ENCODE measurements at regions not wholly inside any gene's neighbourhood (a gene's known extent, or its start where the extent isn't known, plus 50 kb on each side); places are given as distances from the start of the nearest gene placed in this dataset.
A peak's percentile ranks its signal among the peaks of the same experiment; 100 is the strongest.

- no peak overlapping the region for H3K27ac ChIP-seq (ENCODE audit: low read depth in 1 of 3, low read length in 2 of 3)
- FAIRE-seq (no peak), DNase-seq (no peak)
- H3K4me1 ChIP-seq (ENCODE audit: control insufficient read depth in 3 of 3, insufficient read depth in 2 of 3, low read depth in 1 of 3, low read length in 2 of 3): no peaks in the 10 kb centered on the region
- no peaks in the 10 kb centered on the region for H3K9me3 ChIP-seq (ENCODE audit: control insufficient read depth in 2 of 2, insufficient read depth in 1 of 2, low read depth in 1 of 2, low read length in 1 of 2)
- no peaks in the 10 kb centered on the region for H3K36me3 ChIP-seq (ENCODE audit: control insufficient read depth in 3 of 3, insufficient read depth in 2 of 3, low read depth in 1 of 3, low read length in 3 of 3)
- H3K27me3 ChIP-seq (ENCODE audit: control insufficient read depth in 3 of 3, insufficient read depth in 3 of 3, low read length in 3 of 3): no peaks in the 10 kb centered on the region
- 19 to 67% (median 64%) methylated on average over 1 of the region's 1 CpG for WGBS, 3 donors
- H3K4me3 ChIP-seq (ENCODE audit: low read depth in 1 of 3, low read length in 3 of 3): no peak overlapping the region
These were observed 1110.5 kb downstream of the RAPGEF2 start for GRCh38 chr4:160213366-160213765.

- H3K4me3 ChIP-seq (ENCODE audit: low read depth in 1 of 3, low read length in 3 of 3): no peak overlapping the region
- no peaks in the 10 kb centered on the region for H3K27me3 ChIP-seq (ENCODE audit: control insufficient read depth in 3 of 3, insufficient read depth in 3 of 3, low read length in 3 of 3)
- no peaks in the 10 kb centered on the region for H3K36me3 ChIP-seq (ENCODE audit: control insufficient read depth in 3 of 3, insufficient read depth in 2 of 3, low read depth in 1 of 3, low read length in 3 of 3)
- FAIRE-seq: peak; percentile 68
- no peak overlapping the region for H3K27ac ChIP-seq (ENCODE audit: low read depth in 1 of 3, low read length in 2 of 3)
- peaks cover 0 to 10% of the 10 kb centered on the region in 2 donors for H3K9me3 ChIP-seq (ENCODE audit: control insufficient read depth in 2 of 2, insufficient read depth in 1 of 2, low read depth in 1 of 2, low read length in 1 of 2)
- H3K4me1 ChIP-seq (ENCODE audit: control insufficient read depth in 3 of 3, insufficient read depth in 2 of 3, low read depth in 1 of 3, low read length in 2 of 3): no peaks in the 10 kb centered on the region
- DNase-seq: no peak
- WGBS, 3 donors: 81 to 83% (median 83%) methylated on average over 1 of the region's 1 CpG
These were observed 1114.5 kb downstream of the RAPGEF2 start for GRCh38 chr4:160217352-160217751.

GRCh38 chr4:160224049-160224448, 1121.2 kb downstream of the RAPGEF2 start:
- H3K27me3 ChIP-seq (ENCODE audit: control insufficient read depth in 3 of 3, insufficient read depth in 3 of 3, low read length in 3 of 3): no peaks in the 10 kb centered on the region

GRCh38 chr4:160233141-160233540, 1130.3 kb downstream of the RAPGEF2 start:
- Histone ChIP-seq H3K9me3 (ENCODE audit: control insufficient read depth in 2 of 2, insufficient read depth in 1 of 2, low read depth in 1 of 2, low read length in 1 of 2) (no peaks in the 10 kb centered on the region), H3K4me1 (ENCODE audit: control insufficient read depth in 3 of 3, insufficient read depth in 2 of 3, low read depth in 1 of 3, low read length in 2 of 3) (no peaks in the 10 kb centered on the region), H3K36me3 (ENCODE audit: control insufficient read depth in 3 of 3, insufficient read depth in 2 of 3, low read depth in 1 of 3, low read length in 3 of 3) (no peaks in the 10 kb centered on the region), H3K27ac (ENCODE audit: low read depth in 1 of 3, low read length in 2 of 3) (no peak overlapping the region), H3K4me3 (ENCODE audit: low read depth in 1 of 3, low read length in 3 of 3) (no peak overlapping the region), H3K27me3 (ENCODE audit: control insufficient read depth in 3 of 3, insufficient read depth in 3 of 3, low read length in 3 of 3) (no peaks in the 10 kb centered on the region)
- DNase-seq: no peak
- FAIRE-seq: no peak
- 61 to 64% (median 62%) methylated on average over 3 of the region's 3 CpGs for WGBS, 3 donors

More at GRCh38 chr4:160224049-160224448, 1121.2 kb downstream of the RAPGEF2 start:
- FAIRE-seq: no peak
- Histone ChIP-seq H3K27ac (ENCODE audit: low read depth in 1 of 3, low read length in 2 of 3) (no peak overlapping the region), H3K36me3 (ENCODE audit: control insufficient read depth in 3 of 3, insufficient read depth in 2 of 3, low read depth in 1 of 3, low read length in 3 of 3) (no peaks in the 10 kb centered on the region), H3K4me3 (ENCODE audit: low read depth in 1 of 3, low read length in 3 of 3) (no peak overlapping the region), H3K9me3 (ENCODE audit: control insufficient read depth in 2 of 2, insufficient read depth in 1 of 2, low read depth in 1 of 2, low read length in 1 of 2) (peaks cover 0 to 10% of the 10 kb centered on the region in 2 donors), H3K4me1 (ENCODE audit: control insufficient read depth in 3 of 3, insufficient read depth in 2 of 3, low read depth in 1 of 3, low read length in 2 of 3) (no peaks in the 10 kb centered on the region)
- 55 to 83% (median 76%) methylated on average over 3 of the region's 3 CpGs for WGBS, 3 donors
- DNase-seq: no peak

GRCh38 chr4:160235285-160235684, 1132.4 kb downstream of the RAPGEF2 start:
- Histone ChIP-seq H3K27ac (ENCODE audit: low read depth in 1 of 3, low read length in 2 of 3) (no peak overlapping the region), H3K4me3 (ENCODE audit: low read depth in 1 of 3, low read length in 3 of 3) (no peak overlapping the region), H3K27me3 (ENCODE audit: control insufficient read depth in 3 of 3, insufficient read depth in 3 of 3, low read length in 3 of 3) (no peaks in the 10 kb centered on the region), H3K9me3 (ENCODE audit: control insufficient read depth in 2 of 2, insufficient read depth in 1 of 2, low read depth in 1 of 2, low read length in 1 of 2) (no peaks in the 10 kb centered on the region), H3K36me3 (ENCODE audit: control insufficient read depth in 3 of 3, insufficient read depth in 2 of 3, low read depth in 1 of 3, low read length in 3 of 3) (no peaks in the 10 kb centered on the region), H3K4me1 (ENCODE audit: control insufficient read depth in 3 of 3, insufficient read depth in 2 of 3, low read depth in 1 of 3, low read length in 2 of 3) (no peaks in the 10 kb centered on the region)
- DNase-seq (no peak), FAIRE-seq (no peak)
- WGBS, 3 donors: 56 to 67% (median 56%) methylated on average over 2 of the region's 2 CpGs

- DNase-seq (no peak), FAIRE-seq (no peak)
- H3K9me3 ChIP-seq (ENCODE audit: control insufficient read depth in 2 of 2, insufficient read depth in 1 of 2, low read depth in 1 of 2, low read length in 1 of 2): no peaks in the 10 kb centered on the region
- no peak overlapping the region for H3K4me3 ChIP-seq (ENCODE audit: low read depth in 1 of 3, low read length in 3 of 3)
- H3K4me1 ChIP-seq (ENCODE audit: control insufficient read depth in 3 of 3, insufficient read depth in 2 of 3, low read depth in 1 of 3, low read length in 2 of 3): no peaks in the 10 kb centered on the region
- no peak overlapping the region for H3K27ac ChIP-seq (ENCODE audit: low read depth in 1 of 3, low read length in 2 of 3)
- no peaks in the 10 kb centered on the region for H3K27me3 ChIP-seq (ENCODE audit: control insufficient read depth in 3 of 3, insufficient read depth in 3 of 3, low read length in 3 of 3)
- H3K36me3 ChIP-seq (ENCODE audit: control insufficient read depth in 3 of 3, insufficient read depth in 2 of 3, low read depth in 1 of 3, low read length in 3 of 3): no peaks in the 10 kb centered on the region
These were observed 1132.9 kb downstream of the RAPGEF2 start for GRCh38 chr4:160235771-160236170.

GRCh38 chr4:160238790-160239189, 1135.9 kb downstream of the RAPGEF2 start:
- Histone ChIP-seq H3K4me3 (ENCODE audit: low read depth in 1 of 3, low read length in 3 of 3) (no peak overlapping the region), H3K36me3 (ENCODE audit: control insufficient read depth in 3 of 3, insufficient read depth in 2 of 3, low read depth in 1 of 3, low read length in 3 of 3) (no peaks in the 10 kb centered on the region), H3K4me1 (ENCODE audit: control insufficient read depth in 3 of 3, insufficient read depth in 2 of 3, low read depth in 1 of 3, low read length in 2 of 3) (no peaks in the 10 kb centered on the region), H3K27me3 (ENCODE audit: control insufficient read depth in 3 of 3, insufficient read depth in 3 of 3, low read length in 3 of 3) (no peaks in the 10 kb centered on the region), H3K9me3 (ENCODE audit: control insufficient read depth in 2 of 2, insufficient read depth in 1 of 2, low read depth in 1 of 2, low read length in 1 of 2) (no peaks in the 10 kb centered on the region), H3K27ac (ENCODE audit: low read depth in 1 of 3, low read length in 2 of 3) (no peak overlapping the region)
- WGBS, 3 donors: 74 to 86% (median 78%) methylated on average over 1 of the region's 1 CpG
- FAIRE-seq (no peak), DNase-seq (no peak)

GRCh38 chr4:160247091-160247656, 1144.3 kb downstream of the RAPGEF2 start:
- H3K36me3 ChIP-seq (ENCODE audit: control insufficient read depth in 3 of 3, insufficient read depth in 2 of 3, low read depth in 1 of 3, low read length in 3 of 3): no peaks in the 10 kb centered on the region
- H3K9me3 ChIP-seq (ENCODE audit: control insufficient read depth in 2 of 2, insufficient read depth in 1 of 2, low read depth in 1 of 2, low read length in 1 of 2): no peaks in the 10 kb centered on the region
- H3K4me1 ChIP-seq (ENCODE audit: control insufficient read depth in 3 of 3, insufficient read depth in 2 of 3, low read depth in 1 of 3, low read length in 2 of 3): no peaks in the 10 kb centered on the region
- no peak overlapping the region for H3K27ac ChIP-seq (ENCODE audit: low read depth in 1 of 3, low read length in 2 of 3)
- WGBS, 3 donors: 84 to 89% (median 84%) methylated on average over 7 of the region's 7 CpGs
- no peaks in the 10 kb centered on the region for H3K27me3 ChIP-seq (ENCODE audit: control insufficient read depth in 3 of 3, insufficient read depth in 3 of 3, low read length in 3 of 3)
- no peak for FAIRE-seq
- no peak overlapping the region for H3K4me3 ChIP-seq (ENCODE audit: low read depth in 1 of 3, low read length in 3 of 3)
- no peak for DNase-seq

- H3K36me3 ChIP-seq (ENCODE audit: control insufficient read depth in 3 of 3, insufficient read depth in 2 of 3, low read depth in 1 of 3, low read length in 3 of 3): no peaks in the 10 kb centered on the region
- no peaks in the 10 kb centered on the region for H3K27me3 ChIP-seq (ENCODE audit: control insufficient read depth in 3 of 3, insufficient read depth in 3 of 3, low read length in 3 of 3)
These were observed 1148.8 kb downstream of the RAPGEF2 start for GRCh38 chr4:160251522-160252170.

More at GRCh38 chr4:160251522-160252170, 1148.8 kb downstream of the RAPGEF2 start:
- Histone ChIP-seq H3K9me3 (ENCODE audit: control insufficient read depth in 2 of 2, insufficient read depth in 1 of 2, low read depth in 1 of 2, low read length in 1 of 2) (no peaks in the 10 kb centered on the region), H3K27ac (ENCODE audit: low read depth in 1 of 3, low read length in 2 of 3) (no peak overlapping the region), H3K4me1 (ENCODE audit: control insufficient read depth in 3 of 3, insufficient read depth in 2 of 3, low read depth in 1 of 3, low read length in 2 of 3) (no peaks in the 10 kb centered on the region), H3K4me3 (ENCODE audit: low read depth in 1 of 3, low read length in 3 of 3) (no peak overlapping the region)
- DNase-seq (no peak), FAIRE-seq (no peak)
- 58 to 68% (median 65%) methylated on average over 3 of the region's 3 CpGs for WGBS, 3 donors
